ENCODE measurements at regions not wholly inside any gene's neighbourhood (a gene's known extent, or its start where the extent isn't known, plus 50 kb on each side); places are given as distances from the start of the nearest gene placed in this dataset.

DNA sequence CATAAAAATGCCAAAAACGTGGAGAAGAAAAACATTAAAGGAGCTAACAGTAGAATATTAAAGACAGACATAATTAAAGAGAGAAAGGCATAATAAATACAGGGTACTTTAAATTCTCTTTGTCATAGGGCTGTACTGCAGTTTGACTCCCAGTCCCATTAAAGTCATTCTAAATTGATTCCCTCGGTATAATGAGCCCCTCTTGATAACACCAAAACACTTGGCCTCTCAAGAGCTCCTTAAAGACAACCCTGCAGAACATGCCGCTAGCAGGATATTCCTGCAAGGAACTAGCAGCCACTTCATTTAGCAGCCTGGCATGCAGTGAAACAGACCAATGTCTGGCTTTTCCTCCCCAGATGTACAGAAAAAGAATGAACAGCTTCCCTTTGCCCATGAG is 273.8 kb upstream of the ESRRG start:
- DNase-seq (no peak), ATAC-seq (replicated peaks in 1 of 2) (no peak)
- H3K36me3 Mint-ChIP-seq (ENCODE audit: insufficient read depth in 2 of 2), result no peaks in the 10 kb centered on the region
- H3K27me3 Mint-ChIP-seq (ENCODE audit: low read depth), result no peaks in the 10 kb centered on the region
- peaks cover 3 to 6% of the 10 kb centered on the region in 2 donors for H3K9me3 Mint-ChIP-seq
- no peaks in the 10 kb centered on the region for H3K4me1 Mint-ChIP-seq (ENCODE audit: low read depth)
- no peak overlapping the region for H3K27ac Mint-ChIP-seq
- no peak overlapping the region for H3K4me3 Mint-ChIP-seq

- Mint-ChIP-seq H3K4me1 (ENCODE audit: low read depth) (no peaks in the 10 kb centered on the region), H3K36me3 (ENCODE audit: insufficient read depth in 2 of 2) (no peaks in the 10 kb centered on the region), H3K9me3 (peaks cover 3 to 8% of the 10 kb centered on the region in 2 donors), H3K27me3 (ENCODE audit: low read depth) (no peaks in the 10 kb centered on the region), H3K27ac (no peak overlapping the region), H3K4me3 (no peak overlapping the region)
- DNase-seq (no peak), ATAC-seq (replicated peaks in 1 of 2) (no peak)
Measured at GRCh38 chr1:216984536-216984935, 261.3 kb upstream of the ESRRG start.

GRCh38 chr1:216983823-216984222 is 260.6 kb upstream of the ESRRG start:
- Mint-ChIP-seq H3K27me3 (ENCODE audit: low read depth) (no peaks in the 10 kb centered on the region), H3K4me1 (ENCODE audit: low read depth) (no peaks in the 10 kb centered on the region), H3K4me3 (no peak overlapping the region), H3K36me3 (ENCODE audit: insufficient read depth in 2 of 2) (no peaks in the 10 kb centered on the region), H3K9me3 (peaks cover 3 to 10% of the 10 kb centered on the region in 2 donors), H3K27ac (no peak overlapping the region)
- no peak for DNase-seq
- no peak for ATAC-seq (replicated peaks in 1 of 2)

- Mint-ChIP-seq H3K9me3 (peaks cover 2 to 9% of the 10 kb centered on the region in 2 donors), H3K4me1 (ENCODE audit: low read depth) (no peaks in the 10 kb centered on the region), H3K27ac (no peak overlapping the region), H3K27me3 (ENCODE audit: low read depth) (no peaks in the 10 kb centered on the region), H3K36me3 (ENCODE audit: insufficient read depth in 2 of 2) (peaks cover 0 to 2% of the 10 kb centered on the region in 2 donors), H3K4me3 (no peak overlapping the region)
- DNase-seq (no peak), ATAC-seq (replicated peaks in 1 of 2) (no peak)
Measured at GRCh38 chr1:216961516-216961915, 238.3 kb upstream of the ESRRG start.

DNA sequence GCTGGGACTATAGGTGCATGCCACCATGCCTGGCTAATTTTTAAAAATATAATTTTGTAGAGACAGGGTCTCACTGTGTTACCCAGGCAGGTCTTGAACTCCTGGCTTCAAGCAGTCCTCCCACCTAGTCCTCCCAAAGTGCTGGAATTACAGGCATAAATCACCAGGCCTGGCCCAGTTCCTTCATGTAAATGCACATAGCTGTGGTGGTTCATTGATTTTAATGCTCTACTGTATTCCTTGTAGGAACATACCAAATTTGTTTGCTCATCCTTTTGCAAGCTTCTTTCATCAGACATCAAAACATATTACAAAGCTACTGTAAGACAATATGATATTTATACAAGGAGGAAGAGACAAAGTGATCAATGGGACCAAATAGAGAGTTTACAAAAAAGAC is 237.5 kb upstream of the ESRRG start:
- Mint-ChIP-seq H3K4me1 (ENCODE audit: low read depth) (no peaks in the 10 kb centered on the region), H3K27me3 (ENCODE audit: low read depth) (no peaks in the 10 kb centered on the region), H3K9me3 (peaks cover 6 to 10% of the 10 kb centered on the region in 2 donors), H3K4me3 (no peak overlapping the region), H3K27ac (no peak overlapping the region), H3K36me3 (ENCODE audit: insufficient read depth in 2 of 2) (peaks cover 0 to 2% of the 10 kb centered on the region in 2 donors)
- no peak for DNase-seq
- ATAC-seq (replicated peaks in 1 of 2), result no peak

GRCh38 chr1:216958569-216958968 is 235.3 kb upstream of the ESRRG start:
- no peak overlapping the region for H3K27ac Mint-ChIP-seq
- H3K4me3 Mint-ChIP-seq, result no peak overlapping the region
- ATAC-seq (replicated peaks in 1 of 2) (no peak), DNase-seq (no peak)
- H3K36me3 Mint-ChIP-seq (ENCODE audit: insufficient read depth in 2 of 2), result peaks cover 0 to 2% of the 10 kb centered on the region in 2 donors
- H3K9me3 Mint-ChIP-seq, result peaks cover 8 to 9% of the 10 kb centered on the region in 2 donors
- no peaks in the 10 kb centered on the region for H3K27me3 Mint-ChIP-seq (ENCODE audit: low read depth)
- H3K4me1 Mint-ChIP-seq (ENCODE audit: low read depth), result no peaks in the 10 kb centered on the region

DNA sequence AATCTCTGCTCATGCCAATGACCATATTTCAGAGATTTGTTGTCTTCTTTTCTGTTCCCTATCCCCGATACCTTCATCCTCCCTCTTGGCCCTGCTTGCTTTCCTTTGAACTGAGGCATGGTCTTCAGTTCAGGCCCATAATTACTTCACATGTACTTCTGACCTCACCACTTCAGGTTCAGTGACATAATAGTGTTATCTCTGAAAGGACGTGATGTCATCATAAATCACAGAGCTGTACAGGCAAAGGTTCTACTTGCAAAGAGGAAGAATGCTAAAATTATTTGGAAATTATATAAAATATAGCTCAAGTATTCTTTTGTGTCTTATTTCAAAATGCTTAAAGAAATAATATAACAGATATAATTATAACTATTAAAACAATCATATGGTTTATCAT is 230.3 kb upstream of the ESRRG start:
- Mint-ChIP-seq H3K9me3 (peaks cover 8 to 10% of the 10 kb centered on the region in 2 donors), H3K27ac (no peak overlapping the region), H3K4me3 (no peak overlapping the region), H3K36me3 (ENCODE audit: insufficient read depth in 2 of 2) (peaks cover 0 to 2% of the 10 kb centered on the region in 2 donors), H3K4me1 (ENCODE audit: low read depth) (no peaks in the 10 kb centered on the region), H3K27me3 (ENCODE audit: low read depth) (no peaks in the 10 kb centered on the region)
- DNase-seq, result no peak
- no peak for ATAC-seq (replicated peaks in 1 of 2)

GRCh38 chr1:216952864-216953263 is 229.6 kb upstream of the ESRRG start:
- peaks cover 7 to 10% of the 10 kb centered on the region in 2 donors for H3K9me3 Mint-ChIP-seq
- H3K27me3 Mint-ChIP-seq (ENCODE audit: low read depth), result no peaks in the 10 kb centered on the region
- ATAC-seq (replicated peaks in 1 of 2), result no peak

GRCh38 chr1:216945538-216946080 is 222.4 kb upstream of the ESRRG start:
- ATAC-seq (replicated peaks in 1 of 2), result no peak
- H3K27me3 Mint-ChIP-seq (ENCODE audit: low read depth), result no peaks in the 10 kb centered on the region

More at GRCh38 chr1:216952864-216953263, 229.6 kb upstream of the ESRRG start:
- DNase-seq, result no peak
- H3K27ac Mint-ChIP-seq, result no peak overlapping the region
- no peaks in the 10 kb centered on the region for H3K4me1 Mint-ChIP-seq (ENCODE audit: low read depth)
- peaks cover 0 to 2% of the 10 kb centered on the region in 2 donors for H3K36me3 Mint-ChIP-seq (ENCODE audit: insufficient read depth in 2 of 2)
- no peak overlapping the region for H3K4me3 Mint-ChIP-seq

DNA sequence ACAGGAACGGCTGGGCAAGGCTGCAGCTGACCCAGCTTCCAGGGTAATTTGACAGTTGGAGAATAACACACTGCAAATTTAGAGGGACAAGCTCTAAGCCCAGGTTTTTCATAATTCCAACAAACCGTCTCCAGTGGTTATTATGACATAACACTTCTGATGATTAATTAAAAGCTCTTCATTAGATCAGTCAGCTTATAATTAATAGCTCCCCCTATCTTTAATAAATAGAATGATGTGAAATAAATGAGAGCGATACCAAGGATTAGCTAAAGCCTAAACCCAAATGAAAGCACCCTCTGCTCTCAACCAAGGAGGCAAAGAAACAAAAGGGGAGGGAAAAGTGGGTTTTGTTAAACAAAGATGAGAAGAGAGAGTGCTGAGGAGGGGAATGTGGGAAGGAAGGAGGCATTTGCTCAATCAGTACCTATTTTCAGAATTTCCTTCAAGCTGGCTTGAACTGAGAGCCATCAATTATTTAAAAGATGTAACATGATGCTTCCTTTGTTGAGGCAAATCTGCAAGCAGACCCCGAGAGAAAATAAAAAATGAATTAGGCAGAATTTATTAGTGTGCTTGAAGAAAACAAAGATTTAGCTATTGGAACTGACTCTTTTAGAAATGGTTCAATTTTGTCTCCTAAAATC is 221.8 kb upstream of the ESRRG start:
- Mint-ChIP-seq H3K9me3 (peaks cover 0 to 8% of the 10 kb centered on the region in 2 donors), H3K27me3 (ENCODE audit: low read depth) (no peaks in the 10 kb centered on the region), H3K36me3 (ENCODE audit: insufficient read depth in 2 of 2) (no peaks in the 10 kb centered on the region), H3K27ac (no peak overlapping the region), H3K4me1 (ENCODE audit: low read depth) (no peaks in the 10 kb centered on the region), H3K4me3 (no peak overlapping the region)
- ATAC-seq (replicated peaks in 1 of 2), result no peak
- DNase-seq, result no peak

More at GRCh38 chr1:216945538-216946080, 222.4 kb upstream of the ESRRG start:
- no peak overlapping the region for H3K4me3 Mint-ChIP-seq
- H3K27ac Mint-ChIP-seq, result no peak overlapping the region
- H3K36me3 Mint-ChIP-seq (ENCODE audit: insufficient read depth in 2 of 2), result no peaks in the 10 kb centered on the region
- no peaks in the 10 kb centered on the region for H3K4me1 Mint-ChIP-seq (ENCODE audit: low read depth)
- no peak for DNase-seq
- peaks cover 0 to 9% of the 10 kb centered on the region in 2 donors for H3K9me3 Mint-ChIP-seq

GRCh38 chr1:216937491-216937890 is 214.3 kb upstream of the ESRRG start:
- Mint-ChIP-seq H3K4me1 (ENCODE audit: low read depth) (no peaks in the 10 kb centered on the region), H3K9me3 (peaks cover 3 to 5% of the 10 kb centered on the region in 2 donors), H3K27me3 (ENCODE audit: low read depth) (no peaks in the 10 kb centered on the region), H3K4me3 (no peak overlapping the region), H3K27ac (no peak overlapping the region), H3K36me3 (ENCODE audit: insufficient read depth in 2 of 2) (no peaks in the 10 kb centered on the region)
- ATAC-seq (replicated peaks in 1 of 2) (no peak), DNase-seq (no peak)

GRCh38 chr1:216936779-216937178 is 213.6 kb upstream of the ESRRG start:
- peaks cover 3 to 5% of the 10 kb centered on the region in 2 donors for H3K9me3 Mint-ChIP-seq
- ATAC-seq (replicated peaks in 1 of 2) (no peak), DNase-seq (no peak)
- H3K27ac Mint-ChIP-seq, result no peak overlapping the region
- no peaks in the 10 kb centered on the region for H3K27me3 Mint-ChIP-seq (ENCODE audit: low read depth)
- H3K36me3 Mint-ChIP-seq (ENCODE audit: insufficient read depth in 2 of 2), result no peaks in the 10 kb centered on the region
- H3K4me3 Mint-ChIP-seq, result no peak overlapping the region
- no peaks in the 10 kb centered on the region for H3K4me1 Mint-ChIP-seq (ENCODE audit: low read depth)

GRCh38 chr1:216935901-216936300 is 212.7 kb upstream of the ESRRG start:
- Mint-ChIP-seq H3K36me3 (ENCODE audit: insufficient read depth in 2 of 2) (no peaks in the 10 kb centered on the region), H3K4me3 (no peak overlapping the region), H3K27me3 (ENCODE audit: low read depth) (no peaks in the 10 kb centered on the region), H3K9me3 (peaks cover 3 to 5% of the 10 kb centered on the region in 2 donors), H3K4me1 (ENCODE audit: low read depth) (no peaks in the 10 kb centered on the region), H3K27ac (no peak overlapping the region)
- ATAC-seq (replicated peaks in 1 of 2) (no peak), DNase-seq (no peak)

DNA sequence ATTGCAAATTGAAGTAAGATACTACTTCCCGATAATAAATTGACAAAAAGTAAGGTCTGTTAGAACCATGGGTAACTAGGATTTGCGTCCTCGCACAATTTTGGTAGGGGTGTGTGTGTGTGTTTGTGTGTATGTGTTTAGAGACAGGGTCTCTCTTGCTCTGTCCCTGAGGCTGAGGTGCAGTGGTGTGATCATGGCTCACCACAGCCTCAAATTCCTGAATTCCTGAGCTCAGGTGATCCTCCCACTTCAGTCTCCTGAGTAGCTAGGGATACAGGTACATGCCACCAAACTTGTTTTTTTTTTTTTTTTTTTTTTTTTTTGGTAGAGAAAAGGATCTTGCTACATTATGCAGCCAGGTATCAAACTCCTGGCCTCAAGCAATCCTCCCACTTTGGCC is 209.2 kb upstream of the ESRRG start:
- no peaks in the 10 kb centered on the region for H3K27me3 Mint-ChIP-seq (ENCODE audit: low read depth)
- H3K9me3 Mint-ChIP-seq, result peaks cover 0 to 2% of the 10 kb centered on the region in 2 donors
- no peaks in the 10 kb centered on the region for H3K36me3 Mint-ChIP-seq (ENCODE audit: insufficient read depth in 2 of 2)
- H3K4me1 Mint-ChIP-seq (ENCODE audit: low read depth), result no peaks in the 10 kb centered on the region
- H3K27ac Mint-ChIP-seq, result no peak overlapping the region
- no peak for ATAC-seq (replicated peaks in 1 of 2)
- H3K4me3 Mint-ChIP-seq, result no peak overlapping the region
- no peak for DNase-seq

All from activated T-cell treated with anti-CD3 and anti-CD28 coated beads, Interleukin-2, amount 50 U/mL, for 72 hours (primary cell).